GM18520 (cell line): ENCODE measurements at regions not wholly inside any gene's neighbourhood (a gene's known extent, or its start where the extent isn't known, plus 50 kb on each side); places are given as distances from the start of the nearest gene placed in this dataset.

Experiments used
- ATAC-seq: cut with Tn5 transposase; IDR thresholded peaks from one replicate; pipeline ENCODE4 v1.9.1; 2021; ENCODE audit not compliant: unreplicated experiment

DNA sequence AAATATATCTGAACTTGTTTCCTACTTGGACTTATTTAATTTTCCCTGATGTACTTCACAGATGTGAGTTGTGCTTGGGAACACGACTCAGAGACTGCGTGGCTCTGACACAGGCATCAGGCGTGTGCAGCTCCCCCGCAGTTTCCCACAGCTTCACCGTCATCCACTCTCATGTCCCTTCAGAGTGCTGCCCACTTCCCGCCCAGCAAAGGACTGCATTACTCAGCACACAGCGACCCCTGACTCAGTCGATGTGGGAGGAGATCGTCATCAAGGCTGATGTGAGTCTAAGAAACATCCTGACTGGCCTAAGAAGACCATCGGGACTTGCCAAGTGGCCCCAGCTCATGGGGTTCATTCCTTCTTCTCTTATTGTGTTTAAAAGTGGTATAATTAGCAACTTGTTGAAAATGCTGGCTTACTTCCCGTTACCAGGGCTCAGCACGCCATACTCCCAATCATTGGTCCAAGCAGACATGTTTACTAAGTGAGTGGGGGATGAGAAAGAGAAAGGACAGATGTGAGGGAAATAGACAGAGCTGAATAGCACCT lies 539.4 kb upstream of the JARID2 start:
- ATAC-seq, result no peak

DNA sequence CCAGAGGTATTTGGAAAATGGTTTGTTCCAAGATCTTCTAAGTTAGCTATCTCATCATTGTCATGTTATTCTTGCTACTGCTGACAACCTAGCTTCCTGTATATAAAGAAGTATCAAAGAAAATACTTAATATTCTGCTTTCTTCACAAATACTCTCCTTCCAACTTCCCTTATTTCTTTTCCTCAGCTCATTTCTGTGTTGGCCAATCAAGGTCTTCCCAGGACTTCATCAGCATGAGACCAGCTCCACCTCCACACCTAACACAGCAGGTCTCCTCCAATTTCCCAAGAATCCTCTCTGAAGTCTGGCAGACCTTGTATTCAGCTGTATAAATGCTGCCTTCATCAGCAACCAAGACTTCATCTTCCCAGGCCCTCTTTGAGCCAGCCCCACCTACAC lies 538.6 kb upstream of the JARID2 start:
- ATAC-seq, result no peak

DNA sequence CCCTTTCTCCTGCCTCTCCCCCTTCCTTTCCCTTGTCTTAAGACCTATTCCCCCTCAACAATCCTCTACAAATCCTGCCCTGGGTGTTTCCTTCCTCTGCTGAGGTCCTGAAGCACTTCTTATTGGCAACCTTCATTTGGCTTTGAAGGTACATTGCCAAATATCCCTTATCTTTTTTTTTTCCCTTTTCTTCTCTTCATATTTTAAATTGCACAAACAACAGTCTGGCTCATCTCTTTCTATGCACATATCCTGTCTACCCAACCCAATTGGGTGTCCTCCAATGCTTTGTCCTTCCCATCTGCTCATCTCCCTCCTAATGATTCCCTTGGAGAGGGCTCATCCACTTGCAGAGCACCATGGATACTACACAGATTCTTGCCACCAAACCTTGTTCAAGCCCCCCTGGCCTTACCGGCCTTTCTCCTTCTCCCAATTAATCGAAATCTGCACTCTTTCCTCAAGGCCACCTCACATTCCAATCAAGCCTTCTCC lies 537.9 kb upstream of the JARID2 start:
- ATAC-seq, result no peak

DNA sequence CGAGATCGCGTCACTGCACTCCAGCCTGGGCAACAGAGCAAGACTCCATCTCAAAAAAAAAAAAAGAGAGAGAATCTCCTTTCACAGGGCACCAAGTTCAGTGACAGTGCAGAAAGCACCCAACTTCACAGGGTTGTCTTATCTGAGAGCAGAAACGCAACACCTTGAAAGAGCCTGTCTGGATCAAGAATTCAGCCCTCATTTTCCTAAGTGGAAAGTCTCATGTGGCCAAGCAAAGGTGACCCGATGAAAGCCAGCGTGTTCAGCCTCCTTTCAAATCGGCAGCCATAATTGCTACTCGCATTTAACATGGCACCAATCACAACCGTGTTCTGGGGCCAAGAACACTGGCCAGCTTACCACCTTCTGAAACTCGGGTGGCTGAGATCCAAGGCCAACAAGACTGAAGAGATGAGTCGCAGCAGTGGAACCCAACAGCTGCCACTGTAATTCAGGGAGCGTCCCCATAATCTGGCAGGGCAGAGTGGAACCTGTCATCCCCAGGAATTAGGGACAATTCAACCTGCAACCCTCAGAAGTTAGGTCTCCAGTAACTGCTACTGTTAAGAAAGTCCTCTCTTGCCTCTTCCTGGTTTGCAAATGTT lies 536.7 kb upstream of the JARID2 start:
- ATAC-seq, result no peak

DNA sequence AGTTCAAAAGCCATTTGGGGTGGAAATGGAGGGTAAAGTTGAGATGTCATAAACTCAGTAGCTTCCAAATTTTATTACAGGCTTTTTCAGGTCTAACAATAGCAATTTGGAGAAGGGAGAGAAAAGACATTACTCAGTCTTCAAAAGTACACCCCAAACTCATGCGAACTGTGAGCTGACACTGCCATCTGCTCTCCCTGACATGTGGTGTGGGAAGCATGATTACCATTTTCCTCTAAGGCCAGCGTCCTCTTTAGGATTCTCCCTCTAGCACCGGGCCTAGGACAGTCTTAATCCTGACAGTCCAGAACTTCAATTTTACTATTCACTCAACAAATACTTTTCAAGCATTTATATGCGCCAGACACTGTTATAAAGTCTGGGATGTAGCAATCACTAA lies 536.0 kb upstream of the JARID2 start:
- no peak for ATAC-seq

DNA sequence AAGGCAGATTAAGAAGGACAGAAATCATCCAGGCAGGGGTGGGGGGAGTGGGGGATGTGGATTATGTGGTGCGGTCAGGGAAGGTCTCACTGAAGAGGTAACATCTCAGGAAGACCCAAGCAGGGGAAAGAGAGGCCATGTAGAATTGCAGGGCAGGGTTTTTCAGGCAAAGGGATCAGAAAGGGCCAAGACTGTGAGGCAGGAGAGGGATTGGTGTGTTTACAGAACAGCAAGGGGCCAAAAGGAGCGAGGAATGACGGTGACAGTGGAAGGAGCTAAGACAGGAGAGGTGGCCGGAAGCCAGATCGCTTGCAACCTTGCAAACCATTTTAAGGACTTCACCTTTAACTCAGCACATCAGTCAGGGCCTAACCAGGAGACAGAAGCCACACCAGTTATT lies 535.4 kb upstream of the JARID2 start:
- no peak for ATAC-seq

DNA sequence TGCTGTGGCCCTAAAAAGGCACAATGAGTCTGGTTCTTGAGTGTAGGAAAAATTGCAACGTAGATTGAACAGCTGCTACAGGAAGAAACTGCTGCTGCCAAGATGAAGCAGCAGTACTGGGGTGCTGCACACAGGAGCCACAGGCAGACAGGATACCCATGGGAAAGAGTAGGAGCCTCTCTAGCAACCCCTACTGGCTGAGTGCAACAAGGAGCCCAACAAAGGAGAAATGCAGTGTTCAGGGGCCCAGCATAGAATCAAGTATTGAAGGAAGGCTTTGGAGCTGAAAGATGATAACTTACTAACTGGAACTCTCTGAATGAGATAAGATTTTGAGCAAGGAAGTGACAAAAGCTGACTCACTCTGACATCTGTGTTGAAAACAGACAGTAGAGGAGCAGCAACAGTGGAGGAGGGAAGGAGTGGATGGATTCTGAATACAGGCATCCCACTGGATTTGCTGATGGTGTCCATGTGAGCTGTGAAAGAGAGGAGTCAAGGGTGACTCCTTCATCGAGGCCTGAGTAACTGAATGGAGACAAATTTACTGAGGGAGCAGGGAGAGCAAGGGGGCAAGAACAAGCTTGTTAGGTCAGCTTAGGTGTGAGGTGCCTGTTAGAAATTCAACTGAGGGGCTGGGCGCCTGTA lies 534.7 kb upstream of the JARID2 start:
- ATAC-seq, result no peak

DNA sequence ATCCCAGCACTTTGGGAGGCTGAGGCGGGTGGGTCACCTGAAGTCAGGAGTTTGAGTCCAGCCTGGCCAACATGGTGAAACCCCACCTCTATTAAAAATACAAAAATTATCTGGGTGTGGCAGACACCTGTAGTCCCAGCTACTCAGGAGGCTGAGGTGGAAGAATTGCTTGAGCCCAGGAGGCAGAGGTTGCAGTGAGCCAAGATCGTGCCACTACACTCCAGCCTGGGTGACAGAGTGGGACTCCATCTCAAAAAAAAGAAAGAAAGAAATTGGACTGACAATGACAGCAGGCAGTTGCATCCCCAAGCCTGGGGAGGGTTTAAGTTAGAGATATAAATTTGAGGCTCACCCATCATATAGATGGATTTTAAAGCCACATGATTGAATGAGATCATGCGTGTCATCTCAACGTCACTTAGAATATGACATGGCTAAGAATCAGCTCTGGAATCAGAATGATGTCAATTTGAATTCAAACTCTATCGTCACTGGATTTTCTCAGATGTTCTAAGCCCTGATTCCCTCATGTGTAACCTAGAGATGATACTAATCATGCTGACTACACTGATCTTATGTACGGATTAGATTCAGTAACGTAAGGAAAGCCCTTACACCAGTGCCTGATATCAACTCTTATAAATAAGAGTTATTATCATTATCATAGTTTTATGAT lies 534.0 kb upstream of the JARID2 start:
- no peak for ATAC-seq

DNA sequence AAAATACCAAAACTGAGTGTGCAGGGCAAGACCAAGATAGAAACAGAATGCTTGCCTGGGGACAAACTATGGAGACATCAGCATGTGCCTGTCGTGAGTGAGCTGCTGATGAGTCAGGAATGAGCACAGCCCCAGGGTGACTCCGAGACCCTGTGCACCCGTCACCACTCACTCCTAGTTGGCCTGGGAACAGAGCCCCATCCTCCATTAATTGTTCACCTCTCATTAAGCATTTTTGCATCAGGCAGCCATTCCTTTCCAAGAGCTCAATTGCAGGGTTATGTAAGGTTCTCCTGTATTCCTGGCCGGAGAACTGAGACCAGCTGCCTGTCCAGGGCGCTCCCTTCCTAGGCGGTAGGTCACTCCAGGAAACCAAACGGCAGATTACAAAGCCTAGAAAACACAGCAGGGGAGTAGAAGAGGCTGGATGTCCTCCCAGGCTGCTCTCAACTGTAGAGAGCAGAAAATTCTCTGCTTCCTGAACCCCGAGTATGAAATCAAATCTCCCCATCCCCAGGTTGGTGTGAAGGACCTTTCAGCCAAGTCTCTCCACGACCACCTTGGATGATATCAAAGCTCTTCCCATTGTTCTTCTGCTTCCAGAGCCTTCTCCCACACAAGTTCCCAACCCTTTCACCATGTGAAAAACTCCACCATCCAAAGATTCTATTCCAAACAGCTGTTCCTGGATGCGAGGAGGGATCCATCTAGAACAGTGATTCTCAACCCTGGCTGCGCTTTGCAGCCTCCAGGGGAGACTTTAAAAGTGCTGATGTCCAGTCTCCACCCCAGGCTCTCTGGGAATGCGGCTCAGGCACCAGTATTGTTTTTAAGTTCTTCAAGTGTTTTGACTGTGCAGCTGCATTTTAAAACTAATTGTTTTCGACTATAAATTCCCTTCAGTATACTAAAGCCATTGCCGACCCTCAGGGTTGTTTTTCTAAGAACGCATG lies 532.6 kb upstream of the JARID2 start:
- ATAC-seq, result no peak

DNA sequence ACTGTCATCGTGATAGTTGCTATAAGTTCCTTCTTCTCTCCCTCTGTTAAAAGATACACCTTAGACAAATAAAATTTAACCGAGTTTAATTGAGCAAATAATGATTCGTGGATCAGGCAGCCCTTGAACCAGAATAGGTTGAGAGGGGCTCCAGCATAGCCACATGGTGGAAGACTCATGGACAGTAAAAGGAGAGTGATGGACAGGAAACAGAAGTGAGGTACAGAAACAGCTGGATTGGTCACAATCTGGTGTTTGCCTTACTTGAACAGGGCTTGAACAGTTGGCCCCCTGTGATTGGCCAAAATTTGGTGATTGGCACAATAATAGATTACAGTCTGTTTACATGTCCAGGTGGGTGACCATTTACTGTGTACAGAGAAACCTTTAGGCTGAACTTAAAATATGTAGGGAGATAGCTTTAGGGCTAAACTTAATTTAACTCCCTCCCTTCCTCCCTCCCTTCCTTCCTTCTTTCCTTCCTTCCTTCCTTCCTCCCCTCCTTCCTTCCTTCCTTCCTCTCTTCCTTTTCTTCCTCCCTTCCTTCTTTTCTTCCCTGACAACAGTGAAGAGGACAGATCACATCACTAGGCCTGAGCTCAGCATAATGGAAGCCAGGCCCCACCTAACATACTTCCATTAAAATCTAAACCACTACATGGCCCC lies 531.8 kb upstream of the JARID2 start:
- no peak for ATAC-seq

DNA sequence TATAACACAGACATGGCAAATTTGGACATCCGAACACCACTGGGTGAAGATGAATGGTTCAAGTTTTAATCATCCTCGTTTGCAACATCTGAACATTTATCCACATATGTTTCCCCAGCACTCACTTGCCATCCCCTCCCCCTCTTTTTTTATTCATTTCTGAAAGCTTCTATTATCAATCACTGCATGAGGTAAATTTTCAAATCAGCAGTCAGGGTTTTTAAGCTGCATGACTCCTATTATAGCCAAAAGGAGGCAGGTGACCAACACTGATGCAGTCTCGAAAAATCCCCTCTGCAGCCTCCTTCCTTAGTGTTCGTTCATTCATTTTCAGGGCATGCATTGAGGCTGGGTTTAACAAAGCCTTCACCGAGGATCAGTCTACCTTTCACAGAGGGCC lies 530.8 kb upstream of the JARID2 start:
- ATAC-seq, result no peak

DNA sequence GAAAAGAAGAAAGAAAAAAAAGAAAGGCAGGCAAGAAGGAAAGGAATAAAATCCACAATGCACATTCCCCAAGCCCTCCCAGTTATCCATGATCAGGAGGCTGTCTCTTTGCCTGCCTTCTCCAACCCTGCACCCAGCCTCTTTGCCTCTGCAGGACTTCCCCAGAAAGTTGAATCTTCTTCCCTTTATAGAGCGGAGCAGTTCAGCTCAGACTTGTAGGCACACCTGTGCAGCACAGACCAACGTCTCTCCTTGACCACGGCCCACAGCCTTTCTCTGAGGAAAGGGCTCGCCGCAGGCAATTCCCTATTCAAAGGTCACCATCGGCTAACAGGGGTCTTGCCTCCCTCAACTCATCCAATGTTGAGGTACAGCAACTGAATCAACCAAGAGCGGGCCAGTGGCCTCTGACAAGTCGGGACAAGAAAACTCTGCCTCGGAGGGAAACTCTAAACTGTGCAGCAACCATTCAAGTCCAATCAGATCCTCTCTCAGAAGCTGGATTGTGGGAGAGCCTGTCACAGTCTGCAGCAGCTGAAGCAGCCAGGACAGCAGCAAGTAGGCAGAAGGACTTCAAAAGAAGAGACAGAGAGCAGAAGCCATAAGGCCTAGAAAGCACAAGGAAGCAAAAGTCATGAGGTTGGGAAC lies 529.2 kb upstream of the JARID2 start:
- no peak for ATAC-seq

DNA sequence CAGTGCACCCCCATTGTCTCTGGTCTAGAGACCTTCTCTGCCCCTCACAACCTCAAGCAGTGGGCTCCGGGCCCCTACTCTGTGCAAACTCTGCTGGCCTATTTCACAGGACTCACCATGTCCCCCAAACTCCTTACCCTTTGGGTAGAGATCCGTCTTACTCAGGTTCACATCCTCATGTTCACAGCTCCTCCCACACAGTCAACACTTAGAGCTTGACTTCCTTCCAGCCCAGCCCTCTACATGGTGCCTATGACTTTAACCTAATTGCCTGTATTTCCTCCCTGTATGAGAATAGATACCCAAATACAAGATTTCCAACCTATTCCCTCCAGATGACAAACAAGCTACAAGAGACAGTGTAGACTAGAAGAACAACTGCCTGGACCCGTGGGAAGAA lies 528.6 kb upstream of the JARID2 start:
- no peak for ATAC-seq

DNA sequence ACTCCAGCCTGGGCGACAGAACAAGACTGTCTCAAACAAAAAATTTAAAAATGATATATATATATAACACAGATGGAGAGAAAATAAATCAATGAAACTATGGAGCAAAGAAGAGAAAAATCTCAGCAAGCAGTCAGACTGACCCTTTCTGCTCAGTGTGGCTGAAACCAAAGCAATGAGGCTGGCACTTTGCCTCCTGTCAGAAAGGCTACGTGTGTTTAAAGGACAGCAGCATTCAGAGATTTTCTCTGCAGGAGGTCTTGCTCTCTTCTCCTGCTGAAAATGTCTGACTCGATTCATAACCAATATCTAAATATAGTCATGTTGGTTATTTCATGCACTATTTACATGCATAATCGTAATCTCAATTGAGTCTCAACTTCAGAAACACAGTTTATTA lies 527.0 kb upstream of the JARID2 start:
- ATAC-seq, result no peak

DNA sequence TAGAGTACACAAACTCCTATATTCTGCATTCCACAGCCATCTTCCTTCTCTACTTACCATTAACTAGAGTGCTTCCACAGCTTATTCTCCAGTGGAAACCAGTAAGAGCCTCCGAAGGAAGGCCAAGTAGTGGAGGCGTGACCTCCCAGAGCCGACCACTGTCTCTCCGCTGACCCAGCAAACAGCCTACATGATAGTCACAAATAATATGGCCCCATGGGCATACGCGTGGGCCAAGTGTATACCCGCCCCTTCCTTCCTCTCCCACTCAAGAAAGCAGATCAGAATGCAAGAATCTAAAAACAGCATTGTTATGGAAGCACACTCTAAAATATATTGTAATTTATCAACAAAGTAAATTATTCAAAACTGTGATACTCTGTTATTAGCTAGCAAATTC lies 526.6 kb upstream of the JARID2 start:
- ATAC-seq, result no peak

DNA sequence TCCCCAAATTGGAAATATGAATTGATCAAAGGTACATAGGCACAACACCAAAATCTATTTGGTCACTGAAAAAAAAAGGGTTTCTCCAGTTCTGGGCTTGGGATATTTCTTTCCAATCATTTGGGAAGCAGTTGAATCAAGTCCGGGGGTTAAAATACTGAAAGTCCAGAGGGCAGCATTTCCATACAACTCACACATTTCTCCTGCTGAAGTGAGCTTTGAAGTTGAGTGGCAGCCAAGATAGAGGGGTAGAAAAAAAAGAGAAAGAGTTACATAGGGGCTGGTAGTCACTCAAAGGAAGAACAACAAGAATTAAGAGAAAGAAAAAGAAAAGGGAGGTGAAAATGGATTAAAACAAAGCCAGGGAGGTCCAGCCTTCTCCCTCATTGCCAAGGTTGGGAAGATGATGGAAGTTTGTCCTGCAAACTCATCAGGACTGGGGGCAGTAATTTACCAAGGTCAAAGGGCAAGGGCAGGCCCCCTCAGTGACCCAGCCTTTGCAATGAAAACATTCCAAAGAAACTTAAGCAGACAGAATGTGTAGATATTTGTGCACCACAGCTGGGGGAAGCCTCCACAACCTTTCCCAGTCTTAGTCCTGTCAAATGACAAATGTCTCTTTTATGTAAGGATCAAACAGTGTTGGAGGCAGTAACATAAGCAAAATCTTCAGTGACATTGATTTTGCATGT lies 525.3 kb upstream of the JARID2 start:
- ATAC-seq, result no peak

DNA sequence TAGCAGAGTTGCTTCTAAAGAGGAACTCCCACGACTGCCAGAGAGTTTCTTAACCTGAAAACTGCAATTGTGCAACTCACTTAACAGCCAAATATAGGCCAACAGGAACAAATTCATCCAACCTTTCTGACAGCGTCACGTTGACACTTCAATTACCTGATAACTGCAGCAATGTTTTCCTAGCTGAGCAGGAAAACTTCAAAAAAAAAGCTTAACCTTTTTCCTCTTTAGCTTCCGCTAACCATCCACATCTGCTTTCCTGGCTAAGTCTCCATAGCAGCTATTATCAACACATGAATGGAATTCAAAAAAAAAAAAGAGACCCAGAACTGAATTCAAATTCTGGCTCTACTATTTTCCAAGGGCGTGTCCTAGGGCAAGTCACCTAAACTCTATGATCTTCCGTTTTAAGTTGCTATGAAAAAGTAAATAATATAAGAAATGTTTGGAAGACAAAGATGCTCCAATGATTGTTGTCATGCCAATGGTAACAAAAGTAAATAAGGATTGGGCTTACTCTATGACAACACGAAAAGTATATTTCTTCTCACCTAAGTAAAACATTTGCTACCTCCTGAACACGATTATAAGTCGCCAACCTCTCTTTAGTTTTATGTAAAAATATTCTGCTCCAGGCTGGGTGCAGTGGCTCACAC lies 524.6 kb upstream of the JARID2 start:
- ATAC-seq, result no peak

DNA sequence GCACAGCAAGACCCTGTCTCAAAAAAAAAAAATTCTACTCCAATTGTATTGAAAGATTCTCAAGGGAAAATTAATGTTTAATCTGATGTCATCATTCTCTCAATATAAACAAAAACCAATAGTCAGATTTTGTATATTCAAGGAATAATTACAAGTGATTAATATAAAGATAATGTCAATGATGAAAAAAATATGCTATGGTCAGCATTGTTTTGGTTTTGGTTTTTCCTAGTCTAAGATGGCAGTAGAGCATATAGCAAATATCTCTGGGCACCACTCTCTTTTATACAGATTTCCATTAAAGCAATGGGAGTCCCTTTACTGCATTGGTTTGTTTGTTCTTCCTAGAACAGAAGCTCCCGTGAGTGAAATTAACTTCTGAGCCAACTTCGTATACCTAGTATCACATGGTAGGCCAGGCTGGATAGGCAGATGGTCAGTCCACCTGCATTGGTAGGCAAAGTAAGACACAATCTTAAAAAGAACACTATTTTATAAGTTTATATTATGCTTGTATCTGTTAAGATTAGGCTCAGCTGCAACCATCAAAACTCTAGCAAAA lies 523.8 kb upstream of the JARID2 start:
- ATAC-seq, result no peak

DNA sequence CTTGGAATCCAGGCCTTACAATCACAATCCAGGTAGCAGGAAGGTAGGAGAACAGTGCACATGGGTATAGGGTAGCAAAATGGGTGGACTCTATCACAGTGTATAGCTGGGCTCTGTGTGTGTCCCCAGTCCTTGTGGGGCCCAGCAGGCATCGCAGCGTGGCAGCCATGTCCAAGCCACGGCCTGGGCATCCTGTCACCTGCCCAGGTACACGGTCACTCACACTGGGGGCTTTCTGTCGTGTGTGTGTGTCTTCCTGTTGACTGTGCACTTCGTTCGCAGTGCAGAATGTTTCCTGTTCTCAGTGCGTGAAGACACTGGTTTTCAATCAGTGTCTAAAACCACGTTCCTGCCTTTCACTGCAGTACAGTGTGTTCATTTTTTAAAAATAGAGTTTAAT lies 523.2 kb upstream of the JARID2 start:
- ATAC-seq, result no peak
